Ovary (tissue), 3 donors: ENCODE measurements at regions not wholly inside any gene's neighbourhood (a gene's known extent, or its start where the extent isn't known, plus 50 kb on each side); places are given as distances from the start of the nearest gene placed in this dataset.

Source experiments
- CTCF ChIP-seq, 3 donors: fragments of 450-650 bp in 2 of 3; fragments of 200-600 bp in 1 of 3; IDR thresholded peaks; one replicate each; pipeline versions ENCODE4 v1.5.1 to v1.8.0; 2016 to 2022; ENCODE audit warnings: antibody characterized with exemption in 3 of 3, mild to moderate bottlenecking in 1 of 3
- POLR2A ChIP-seq: fragments of 450-650 bp; IDR thresholded peaks from one replicate; pipeline ENCODE4 v1.6.1; 2017; ENCODE audit warnings: antibody characterized with exemption, mild to moderate bottlenecking, moderate library complexity
- donor health status: DM: no; HTN: no; CAD: no.

DNA sequence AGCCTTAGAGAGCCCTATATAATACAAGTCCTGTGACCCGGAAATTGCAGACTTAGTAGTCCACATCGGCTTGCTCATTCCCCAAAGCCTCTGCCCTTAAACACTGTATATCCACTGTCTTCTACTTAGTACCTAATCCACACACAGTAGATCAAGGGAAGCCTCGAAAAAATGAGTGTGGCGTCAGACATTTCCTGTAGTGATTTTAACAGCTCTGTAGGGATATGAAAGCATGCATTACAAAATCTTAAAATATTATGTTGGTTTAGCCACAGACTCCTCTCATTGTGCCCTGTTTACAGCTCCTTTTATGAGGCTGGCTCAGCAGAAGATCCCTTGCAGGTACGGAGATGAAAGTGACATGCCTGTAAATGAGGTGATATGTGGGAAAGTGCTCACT, 416.3 kb downstream of the LIG4 start:
- TF ChIP-seq CTCF (IDR thresholded peaks at IDR 0.05) (no peak), POLR2A (no peak)
